OCI-M2 (cell line): ENCODE measurements at regions not wholly inside any gene's neighbourhood (a gene's known extent, or its start where the extent isn't known, plus 50 kb on each side); places are given as distances from the start of the nearest gene placed in this dataset.
"Not testable (repeated sequence)": the region's sequence is repeated elsewhere in the genome, so short reads cannot be mapped to it uniquely, and the experiment has no call there.

ENCODE experiments used
- DNase-seq: peaks from one replicate; lab custom pipeline; 2025; ENCODE audit not compliant: unreplicated experiment; lab: John Stamatoyannopoulos, UW

DNA sequence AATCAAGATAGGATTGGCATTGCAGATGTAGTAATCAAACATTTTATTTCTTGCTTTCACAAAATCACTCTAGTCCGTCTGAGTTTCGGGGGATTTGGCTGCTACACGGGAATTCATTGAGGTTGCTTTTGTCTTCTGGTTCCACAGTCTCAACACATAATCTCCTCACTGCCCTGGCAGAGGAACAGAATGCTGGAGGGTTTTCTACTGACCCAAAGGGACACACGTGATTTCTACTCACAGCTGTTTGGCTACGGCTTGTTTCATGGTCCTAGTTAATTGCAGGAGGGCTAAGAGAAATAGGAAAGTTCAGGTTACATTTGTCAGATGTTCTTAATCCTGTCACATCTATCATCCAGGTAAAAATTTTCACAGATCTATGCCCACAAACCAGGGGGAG, 1811.6 kb downstream of the ARAP2 start:
- DNase-seq: no peak

DNA sequence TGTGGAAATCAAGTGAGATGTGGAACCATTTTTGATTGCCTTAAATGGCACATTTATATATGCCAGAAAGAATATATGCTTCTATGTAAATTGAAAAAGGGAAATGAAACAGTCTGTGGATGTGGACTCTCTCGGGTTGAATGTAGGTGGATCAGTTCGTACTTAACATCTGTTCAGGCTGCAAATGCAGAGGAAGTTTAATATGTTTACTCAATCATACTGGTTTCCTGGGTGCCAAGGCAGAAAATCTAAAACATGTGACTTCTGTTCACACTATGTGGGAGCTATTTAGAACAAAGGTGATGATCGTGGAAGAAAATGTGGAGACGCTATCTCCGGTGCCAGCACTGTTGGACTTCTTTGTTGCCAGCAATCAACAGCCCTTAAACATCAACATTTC, 1809.9 kb downstream of the ARAP2 start:
- not testable (repeated sequence) for DNase-seq

DNA sequence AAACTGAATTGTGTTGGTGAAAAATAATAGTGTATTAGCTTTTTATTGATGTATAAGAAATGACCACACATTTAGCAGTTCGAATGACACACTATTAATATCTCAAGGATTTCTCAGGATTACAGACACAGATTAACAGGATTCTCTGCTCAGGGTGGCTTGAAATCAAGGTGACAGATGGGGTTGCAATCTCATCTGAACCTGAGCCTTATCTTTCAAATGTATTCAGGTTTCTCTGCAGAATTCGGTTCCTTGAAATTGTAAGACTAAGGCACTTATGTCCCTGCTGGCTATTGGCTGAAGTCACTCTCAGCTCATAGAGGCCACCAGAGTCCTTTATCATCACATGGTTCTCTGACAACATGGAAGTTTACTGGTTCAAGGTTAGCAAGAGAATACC, 1780.1 kb downstream of the ARAP2 start:
- no peak for DNase-seq

DNA sequence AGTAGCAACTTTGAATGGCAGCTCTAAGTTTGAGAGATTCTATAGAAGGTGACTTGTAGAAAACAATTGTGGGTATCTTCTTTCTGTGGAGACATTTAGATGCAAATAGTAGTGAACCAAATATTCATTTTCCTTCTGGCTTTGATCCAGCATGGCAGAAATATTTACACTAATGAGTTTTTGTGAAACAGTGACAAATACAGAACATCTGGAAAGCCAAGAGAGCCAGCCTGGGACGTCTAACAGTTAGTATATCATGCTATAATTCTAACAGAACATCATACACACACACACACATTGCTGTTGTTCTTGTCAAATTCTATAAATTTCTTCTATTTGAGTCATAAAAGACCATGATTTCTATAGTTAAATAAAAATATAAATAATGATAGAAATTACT, 1777.9 kb downstream of the ARAP2 start:
- DNase-seq: no peak

DNA sequence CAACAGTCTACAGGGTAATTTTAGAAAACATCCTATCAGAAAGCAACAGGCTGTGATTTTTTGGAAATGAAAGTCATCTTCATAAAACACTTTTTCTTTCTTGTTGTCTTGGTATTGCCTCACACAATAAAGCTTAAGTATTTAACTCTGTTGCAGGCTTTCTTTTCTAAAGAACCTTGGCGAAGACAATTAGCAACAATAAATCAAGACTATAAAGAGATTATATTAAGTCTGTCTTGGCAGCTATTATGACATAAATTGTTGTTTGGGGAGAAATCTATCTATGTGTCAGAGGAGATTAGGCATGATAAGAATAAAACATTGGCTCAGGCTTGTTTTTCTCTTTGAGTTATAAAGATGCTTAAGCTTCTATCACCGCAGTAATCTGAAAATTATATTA, 1774.8 kb downstream of the ARAP2 start:
- no peak for DNase-seq

DNA sequence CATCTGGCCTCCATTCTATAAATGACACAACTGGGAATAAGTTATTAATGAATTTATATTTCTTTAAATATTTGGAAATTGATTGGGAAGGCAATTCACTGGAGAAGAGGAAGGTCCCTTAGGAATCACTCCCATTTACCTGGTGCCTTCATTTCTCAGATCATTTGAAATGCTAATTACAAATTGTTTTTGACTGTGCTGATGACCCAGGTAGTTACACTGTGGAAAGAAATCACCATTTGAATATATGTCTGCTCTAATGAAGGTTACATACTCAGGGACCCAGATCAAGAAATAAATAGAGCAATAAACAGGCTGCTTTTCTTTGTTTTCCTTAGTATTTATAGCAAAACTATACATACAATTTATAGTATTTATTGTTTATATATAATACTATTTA, 1759.1 kb downstream of the ARAP2 start:
- no peak for DNase-seq

DNA sequence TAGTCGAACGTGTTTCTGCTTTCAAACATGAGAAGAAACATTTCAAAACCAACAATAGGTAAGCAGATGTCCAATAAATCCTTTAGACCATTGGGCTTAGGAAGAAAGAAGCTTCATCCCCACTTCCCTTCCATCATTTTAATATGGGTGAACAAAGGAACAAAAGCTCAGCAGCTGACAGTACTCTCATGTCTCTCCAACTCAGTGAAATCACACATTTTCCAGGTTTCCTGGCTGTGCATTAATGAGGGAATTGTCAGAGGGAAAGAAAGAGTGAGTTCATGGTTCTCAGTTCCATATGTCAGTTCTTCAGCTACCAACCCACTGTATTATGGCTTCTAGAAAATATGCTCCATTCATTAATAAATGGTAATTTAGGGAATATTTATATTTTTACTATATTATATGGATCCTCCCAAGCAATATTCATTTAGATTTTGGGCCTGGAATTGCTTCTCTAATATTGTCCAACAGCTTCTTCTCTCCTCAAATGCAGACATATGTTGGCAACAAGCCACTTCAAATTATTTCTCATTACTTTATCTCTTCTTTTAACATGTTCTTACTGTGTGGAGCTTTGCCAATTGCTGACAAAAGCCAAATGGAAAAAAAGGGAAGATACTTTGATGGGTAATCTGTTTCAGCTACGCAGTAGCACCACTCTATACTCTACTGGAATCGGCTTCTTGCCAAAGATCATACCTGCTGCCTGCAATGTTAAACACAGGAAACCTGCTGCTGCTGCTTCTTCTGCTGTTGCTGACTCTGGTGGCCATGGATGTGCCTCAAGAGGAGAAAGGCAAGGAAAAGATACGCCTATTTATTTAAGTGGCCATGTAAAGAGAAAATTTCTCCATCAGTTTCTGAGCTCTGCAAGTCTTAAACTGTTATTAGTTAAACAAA, 1757.6 kb downstream of the ARAP2 start:
- DNase-seq: no peak

DNA sequence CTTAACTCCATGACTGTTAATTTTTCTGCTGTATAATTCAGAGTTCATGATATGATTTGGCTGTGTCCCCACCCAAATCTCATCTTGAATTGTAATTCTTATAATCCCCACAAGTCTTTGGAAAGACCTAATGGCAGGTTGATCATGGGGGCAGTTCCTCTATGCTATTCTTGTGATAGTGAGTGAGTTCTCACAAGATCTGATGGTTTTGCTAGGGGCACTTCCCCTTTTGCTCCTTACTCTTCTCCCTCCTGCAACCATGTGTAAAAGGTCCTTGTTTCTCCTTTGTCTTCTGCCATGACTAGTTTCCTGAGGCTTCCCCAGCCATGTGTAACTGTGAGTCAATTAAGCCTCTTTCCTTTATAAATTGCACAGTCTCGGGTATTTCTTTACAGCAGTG, 1751.9 kb downstream of the ARAP2 start:
- no peak for DNase-seq

DNA sequence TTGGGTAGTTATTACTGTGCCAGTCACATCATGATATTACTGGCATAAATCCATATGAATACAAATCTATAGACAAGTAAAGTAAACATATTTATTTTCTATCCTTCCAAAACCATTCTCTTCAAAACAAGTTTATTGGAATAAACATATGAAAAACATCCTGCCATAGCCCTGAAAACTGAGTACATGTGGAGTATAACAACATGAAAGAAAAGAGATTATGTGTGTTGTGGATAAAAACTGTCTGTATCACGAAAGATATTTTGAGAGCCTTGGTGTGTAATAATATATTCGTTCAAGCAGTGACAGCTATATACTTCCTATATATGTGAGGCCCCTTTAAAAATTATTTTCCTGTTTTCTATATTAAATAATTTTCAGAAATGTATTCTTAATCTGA, 1742.2 kb downstream of the ARAP2 start:
- DNase-seq: no peak

DNA sequence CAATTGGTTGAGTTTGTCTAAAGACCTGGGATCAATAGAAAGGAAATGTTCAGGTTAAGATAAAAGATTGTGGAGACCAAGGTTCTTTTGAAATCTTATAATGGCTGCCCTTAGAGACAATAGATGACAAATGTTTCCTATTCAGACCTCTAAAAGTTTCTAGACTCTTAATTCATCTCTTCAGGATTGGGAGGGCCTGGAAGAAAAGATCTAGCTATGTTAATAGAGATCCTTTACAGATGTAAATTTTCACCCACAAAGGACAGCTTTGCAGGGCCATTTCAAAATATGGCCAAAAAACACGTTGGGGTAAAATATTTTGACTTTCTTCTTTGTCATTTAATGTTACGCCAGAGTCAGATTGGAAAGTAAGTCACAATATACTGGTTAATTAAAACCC, 1739.6 kb downstream of the ARAP2 start:
- not testable (repeated sequence) for DNase-seq

DNA sequence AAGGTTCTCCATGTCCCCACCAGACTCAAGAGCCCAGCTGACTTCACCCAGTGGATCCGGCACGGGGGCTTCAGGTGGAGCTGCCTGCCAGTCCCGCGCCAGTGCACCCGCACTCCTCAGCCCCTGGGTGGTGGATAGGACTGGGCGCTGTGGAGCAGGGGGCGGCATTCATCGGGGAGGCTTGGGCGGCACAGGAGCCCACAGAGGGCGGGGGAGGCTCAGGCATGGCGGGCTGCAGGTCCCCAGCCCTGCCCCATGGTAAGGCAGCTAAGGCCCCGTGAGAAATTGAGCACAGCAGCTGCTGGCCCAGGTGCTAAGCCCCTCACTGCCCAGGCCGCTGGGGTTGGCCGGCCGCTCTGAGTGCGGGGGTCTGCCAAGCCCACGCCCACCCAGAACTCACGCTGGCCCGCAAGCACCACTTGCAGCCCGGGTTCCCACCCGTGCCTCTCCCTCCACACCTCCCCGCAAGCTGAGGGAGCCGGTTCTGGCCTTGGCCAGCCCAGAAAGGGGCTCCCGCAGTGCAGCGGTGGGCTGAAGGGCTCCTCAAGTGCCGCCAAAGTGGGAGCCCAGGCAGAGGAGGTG, 1737.7 kb downstream of the ARAP2 start:
- not testable (repeated sequence) for DNase-seq

DNA sequence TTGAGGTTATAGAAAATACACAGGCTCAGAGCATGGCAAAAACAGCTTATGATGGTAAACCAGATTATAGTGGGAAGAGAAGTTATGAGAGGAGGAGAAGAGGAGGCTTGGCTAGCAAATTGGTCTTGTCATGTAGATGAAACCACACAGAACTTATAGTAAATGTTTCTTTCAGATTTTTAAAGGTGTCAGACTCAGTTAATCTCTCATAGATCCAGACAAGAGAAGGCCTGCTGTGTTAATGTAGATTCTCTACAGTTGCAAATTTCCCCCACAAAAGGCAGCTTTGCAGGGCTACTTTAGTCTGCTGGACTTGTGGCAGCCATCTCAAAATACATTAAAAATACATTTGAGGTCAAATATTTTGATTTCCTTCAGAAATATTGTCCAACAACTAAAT, 1731.7 kb downstream of the ARAP2 start:
- DNase-seq: no peak

DNA sequence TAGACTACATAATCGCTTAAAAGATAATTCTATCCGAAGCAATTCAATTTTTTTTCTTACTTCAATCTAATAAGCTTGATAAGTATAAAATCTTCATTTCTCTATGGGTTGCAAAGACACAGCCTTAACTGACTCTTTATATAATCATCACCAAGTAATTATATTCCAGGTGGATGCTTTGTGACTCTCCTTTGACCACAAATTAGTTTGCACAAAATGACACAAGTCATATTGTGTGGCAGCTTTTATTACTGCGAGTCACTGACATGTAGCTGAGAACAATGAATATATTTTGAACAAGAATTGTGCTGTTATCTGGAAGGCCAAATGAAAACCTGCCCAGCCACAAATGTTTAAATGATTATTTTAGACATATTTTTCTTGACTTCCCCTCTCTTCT, 1727.8 kb downstream of the ARAP2 start:
- no peak for DNase-seq

DNA sequence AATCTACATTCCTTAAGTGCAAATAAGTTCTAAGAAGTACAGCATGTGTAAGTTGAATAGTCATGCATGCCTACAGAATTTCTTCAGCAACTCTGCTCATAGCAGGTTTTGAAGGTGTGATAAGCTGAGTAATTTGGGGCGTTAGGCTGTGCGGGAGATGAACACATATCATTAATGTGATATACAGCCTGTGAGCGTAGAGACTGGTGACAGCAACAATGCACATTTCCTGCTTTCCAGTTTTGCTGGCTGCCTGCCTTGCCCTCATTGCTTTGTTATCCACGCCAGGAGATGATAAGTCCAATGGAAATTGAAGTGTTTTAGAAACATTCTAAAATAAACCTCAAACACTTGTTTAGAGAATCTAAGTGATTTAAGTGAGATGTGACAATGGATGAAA, 1709.4 kb downstream of the ARAP2 start:
- no peak for DNase-seq

DNA sequence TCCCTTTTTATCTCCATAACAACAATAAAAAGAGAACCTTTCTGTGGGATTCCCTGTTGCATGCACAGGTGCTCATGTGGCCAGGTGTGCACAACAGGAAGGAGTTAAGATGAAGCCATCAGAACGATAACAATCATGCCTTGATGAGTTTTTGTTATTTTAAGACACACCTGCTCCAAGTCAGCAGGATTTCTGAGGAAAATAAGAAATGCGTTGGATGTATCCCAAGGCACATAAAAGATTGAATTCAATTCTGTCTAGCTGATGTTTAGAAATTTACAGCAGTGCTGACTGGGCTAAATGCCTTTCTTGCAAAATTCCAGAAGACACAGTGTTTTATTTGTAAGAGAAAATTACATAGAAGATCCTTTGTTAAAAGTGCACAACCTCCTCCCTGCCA, 1678.2 kb downstream of the ARAP2 start:
- DNase-seq: no peak

DNA sequence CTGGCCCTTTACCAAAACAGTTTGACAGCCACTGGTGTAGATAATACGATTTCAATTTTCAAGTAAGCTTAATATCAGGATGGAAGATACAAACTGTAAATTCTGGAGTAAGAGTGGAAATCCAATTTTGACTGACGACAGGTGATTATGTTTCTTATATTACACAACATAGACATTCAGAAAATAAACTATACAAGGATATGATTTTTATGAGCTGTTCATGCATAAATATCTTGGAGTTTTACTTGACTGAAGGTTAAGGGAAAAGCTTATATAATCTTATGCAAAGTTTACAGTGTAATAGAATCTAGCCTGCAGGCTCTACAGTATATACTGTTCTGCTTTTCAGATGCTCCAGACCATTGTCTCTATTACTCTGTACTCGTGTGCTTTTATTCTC, 1672.3 kb downstream of the ARAP2 start:
- no peak for DNase-seq

DNA sequence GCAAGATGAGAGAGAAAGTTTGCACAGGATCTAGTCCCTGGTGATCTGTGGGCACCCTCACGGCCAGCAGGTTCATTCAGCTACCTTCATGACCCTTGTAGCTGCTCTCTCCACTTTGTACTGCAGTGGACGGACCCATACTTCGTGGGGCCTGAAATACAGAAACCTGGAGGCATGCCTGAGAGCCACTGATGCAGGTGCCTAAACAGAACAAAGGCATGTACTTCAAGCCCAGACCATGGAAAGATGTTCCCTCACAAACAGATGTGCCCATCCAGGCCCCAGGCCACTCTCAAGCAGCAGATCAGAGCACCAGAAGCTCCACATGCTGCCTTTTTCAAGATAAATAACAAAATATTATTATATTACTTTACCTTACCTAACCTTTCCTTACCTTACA, 1629.0 kb downstream of the ARAP2 start:
- DNase-seq: no peak

DNA sequence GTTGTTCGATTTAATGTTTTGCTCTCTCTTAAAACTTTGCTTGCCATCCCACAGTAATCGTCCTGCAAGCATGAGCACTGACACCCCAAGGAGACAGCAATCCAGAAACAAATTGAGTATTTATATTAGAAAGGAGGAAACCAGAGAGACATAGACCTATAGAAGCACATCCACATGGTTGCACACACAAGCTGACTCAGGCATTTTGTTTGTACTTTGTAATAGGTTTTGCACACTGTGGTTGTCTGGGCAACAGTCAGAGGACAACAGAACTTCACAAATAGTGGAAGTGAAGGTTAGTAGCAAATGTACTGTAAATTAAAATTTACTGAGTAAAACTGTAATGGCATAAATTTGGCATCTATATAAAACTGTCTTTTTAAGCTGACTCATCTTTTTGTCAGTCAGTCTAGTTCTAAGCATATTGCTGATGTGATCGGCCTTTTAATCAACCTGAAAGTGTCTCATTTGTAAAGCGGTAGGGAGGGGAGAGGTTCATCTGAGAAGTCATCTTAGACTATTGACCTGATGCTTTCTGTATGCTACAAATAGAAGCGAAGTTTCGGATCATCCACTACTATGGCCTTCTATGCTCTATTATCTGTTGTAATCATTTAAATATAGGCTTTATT, 1624.7 kb downstream of the ARAP2 start:
- no peak for DNase-seq

DNA sequence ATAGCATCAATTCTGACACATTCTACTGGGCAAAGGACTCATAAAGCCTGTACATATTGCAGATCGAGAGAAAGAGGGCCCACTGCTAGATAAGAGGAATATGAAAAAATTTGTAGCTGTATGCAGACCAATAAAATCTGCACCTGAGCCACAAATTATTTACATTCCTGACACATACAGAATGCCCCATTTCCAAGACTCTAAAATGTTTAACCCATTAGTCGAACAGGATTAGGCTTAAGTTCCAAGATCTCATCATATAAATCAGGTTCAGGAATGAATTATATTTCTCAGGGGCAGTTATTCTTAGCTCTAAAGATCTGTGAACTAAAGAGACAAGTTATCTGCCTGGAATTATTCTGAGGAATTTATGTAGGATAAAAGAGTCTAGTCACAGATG, 1615.8 kb downstream of the ARAP2 start:
- DNase-seq: no peak

DNA sequence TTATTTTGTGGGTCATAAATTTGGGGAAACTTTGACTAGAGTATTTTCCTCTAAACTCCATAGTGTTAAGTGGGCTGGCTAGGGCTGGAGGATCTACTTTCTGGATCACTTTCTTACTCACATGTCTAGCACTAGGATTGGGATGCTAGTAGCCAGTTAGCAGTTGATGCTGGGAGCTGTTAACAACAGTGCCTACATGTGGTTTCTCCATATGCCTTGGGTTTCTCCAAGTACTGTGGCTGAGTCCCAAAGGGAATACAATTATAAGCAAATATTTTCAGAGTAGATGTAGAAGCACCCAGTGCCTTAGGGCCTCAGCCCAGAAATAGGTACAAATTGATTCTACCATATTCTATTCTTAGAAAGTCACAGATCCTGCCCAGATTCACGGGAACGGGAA, 1614.9 kb downstream of the ARAP2 start:
- DNase-seq: no peak

DNA sequence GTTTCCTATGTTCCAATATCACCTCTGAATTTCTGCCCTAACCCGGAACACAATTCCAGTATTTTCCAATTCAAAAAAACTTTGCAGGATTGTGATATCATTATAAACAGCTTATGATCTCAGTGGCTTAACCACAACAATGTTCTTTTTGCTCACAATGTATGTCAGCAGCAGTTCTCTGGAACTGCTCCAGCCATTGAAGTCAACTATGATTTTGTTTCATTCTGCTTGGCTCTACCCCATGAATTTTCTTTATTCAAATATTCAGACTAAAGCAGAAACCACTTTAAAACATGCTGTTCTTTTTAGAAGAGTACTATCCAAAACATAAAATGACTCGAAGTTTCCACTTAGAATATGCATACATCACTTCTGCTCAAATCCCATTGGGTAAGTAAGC, 1611.1 kb downstream of the ARAP2 start:
- no peak for DNase-seq

DNA sequence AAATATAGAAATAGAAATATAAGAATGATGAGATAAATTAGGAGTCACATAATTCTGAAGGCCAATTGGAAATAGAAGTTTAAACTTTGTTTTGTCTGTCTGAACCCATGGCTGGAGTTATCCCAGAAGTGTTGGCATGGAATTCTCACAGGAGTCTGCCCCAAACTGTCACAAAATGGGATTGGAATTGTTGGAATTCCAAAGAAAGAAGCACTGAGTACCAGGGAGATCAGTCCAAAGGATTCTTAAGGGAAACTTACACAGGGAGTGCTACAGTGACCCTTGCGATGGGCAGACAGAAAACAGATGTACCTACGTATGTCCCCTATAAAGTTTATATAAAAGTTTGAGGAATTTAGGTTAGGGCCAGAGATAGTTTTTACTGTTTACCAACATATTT, 1607.7 kb downstream of the ARAP2 start:
- DNase-seq: no peak
